Ovary (tissue), 7 donors: ENCODE measurements at regions not wholly inside any gene's neighbourhood (a gene's known extent, or its start where the extent isn't known, plus 50 kb on each side); places are given as distances from the start of the nearest gene placed in this dataset.

Source experiments
- DNase-seq, 5 donors: peaks; one replicate each; pipeline ENCODE4 v3.0.0-alpha.2; 2019 to 2020
- H3K27ac ChIP-seq, 2 donors: fragments of 200-600 bp; one replicate each; pipeline versions ENCODE4 v1.5.1 to v1.8.0; 2019 to 2022
- H3K27me3 ChIP-seq: fragments of 200-600 bp; one replicate; pipeline ENCODE4 v1.8.0; 2022
- H3K36me3 ChIP-seq: fragments of 200-600 bp; sonication (generic); one replicate; pipeline ENCODE4 v1.5.1; 2019
- H3K4me1 ChIP-seq: one replicate; pipeline ENCODE4 v1.8.1; 2013; ENCODE audit warnings: mild to moderate bottlenecking, moderate library complexity; ENCODE audit not compliant: insufficient read depth
- H3K4me3 ChIP-seq: fragments of 200-600 bp; sonication (generic); one replicate; pipeline ENCODE4 v1.5.1; 2017
- H3K9me3 ChIP-seq, 2 donors: fragments of 200-600 bp in 1 of 2; sonication (generic) in 1 of 2; one replicate each; pipeline versions ENCODE4 v1.5.1 to v1.8.1; 2013 to 2019; ENCODE audit warnings: mild to moderate bottlenecking in 1 of 2, moderate library complexity in 1 of 2
- EP300 ChIP-seq: sonication (generic); formaldehyde crosslinking; IDR thresholded peaks from one replicate; pipeline ENCODE4 v1.6.1; 2017; ENCODE audit warnings: antibody characterized with exemption
- POLR2A ChIP-seq: fragments of 450-650 bp; IDR thresholded peaks from one replicate; pipeline ENCODE4 v1.6.1; 2017; ENCODE audit warnings: antibody characterized with exemption, mild to moderate bottlenecking, moderate library complexity
- WGBS, 3 donors: extraction: QIAGEN DNeasy Blood & Tissue Kit in 1 of 3; methylation state at CpG; one replicate each; pipeline versions ENCODE4 v1.1.5 to v1.1.7; 2013 to 2017; 5-methylcytosine and 5-hydroxymethylcytosine counted together
- intact Hi-C, 4 donors: fragments of 100-400 bp; cut with DNase I; formaldehyde crosslinking; loops; one replicate each; pipeline versions ENCODE4 v1.11.0 to v1.15.1; 2022 to 2023
- TF ChIP-seq, protein P1 (sequence below), 3 donors: fragments of 450-650 bp in 2 of 3; fragments of 200-600 bp in 1 of 3; IDR thresholded peaks; one replicate each; pipeline versions ENCODE4 v1.5.1 to v1.8.0; 2016 to 2022; ENCODE audit warnings: antibody characterized with exemption in 3 of 3, mild to moderate bottlenecking in 1 of 3
- donor health status: DM: no; HTN: no; CAD: no; lungs with moderate emphysema.
- donor health status: DM: no; HTN: no; CAD: no.
- donor health status: Bipolar disorder and iron deficiency.
- donor health status: DM: no; HTN: no; CAD: no.
- donor health status: DM: yes; HTN: yes; CAD: no.

DNA sequence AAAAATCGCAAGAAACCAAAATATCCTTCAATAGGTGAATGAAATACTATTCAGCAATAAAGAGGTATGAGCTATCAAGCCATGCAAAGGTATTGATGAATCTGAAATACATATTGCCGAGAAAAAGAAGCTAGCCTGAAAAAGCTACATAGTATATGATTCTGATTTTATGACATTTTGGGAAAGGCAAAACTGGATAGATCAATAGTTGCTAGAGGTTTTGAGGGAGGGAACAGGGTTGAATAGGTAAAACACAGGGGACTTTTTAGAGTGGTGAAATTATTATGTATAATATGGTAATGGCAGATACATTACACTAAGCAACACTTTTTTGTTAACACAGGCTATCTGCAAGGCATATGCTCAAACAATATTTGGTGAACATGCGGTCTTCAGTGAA lies 327.6 kb upstream of the ADAMTSL1 start:
- intact Hi-C loops: no loop called here
- no peaks in the 10 kb centered on the region for H3K36me3 ChIP-seq
- no peak for TF ChIP-seq EP300
- TF ChIP-seq, protein P1, sequence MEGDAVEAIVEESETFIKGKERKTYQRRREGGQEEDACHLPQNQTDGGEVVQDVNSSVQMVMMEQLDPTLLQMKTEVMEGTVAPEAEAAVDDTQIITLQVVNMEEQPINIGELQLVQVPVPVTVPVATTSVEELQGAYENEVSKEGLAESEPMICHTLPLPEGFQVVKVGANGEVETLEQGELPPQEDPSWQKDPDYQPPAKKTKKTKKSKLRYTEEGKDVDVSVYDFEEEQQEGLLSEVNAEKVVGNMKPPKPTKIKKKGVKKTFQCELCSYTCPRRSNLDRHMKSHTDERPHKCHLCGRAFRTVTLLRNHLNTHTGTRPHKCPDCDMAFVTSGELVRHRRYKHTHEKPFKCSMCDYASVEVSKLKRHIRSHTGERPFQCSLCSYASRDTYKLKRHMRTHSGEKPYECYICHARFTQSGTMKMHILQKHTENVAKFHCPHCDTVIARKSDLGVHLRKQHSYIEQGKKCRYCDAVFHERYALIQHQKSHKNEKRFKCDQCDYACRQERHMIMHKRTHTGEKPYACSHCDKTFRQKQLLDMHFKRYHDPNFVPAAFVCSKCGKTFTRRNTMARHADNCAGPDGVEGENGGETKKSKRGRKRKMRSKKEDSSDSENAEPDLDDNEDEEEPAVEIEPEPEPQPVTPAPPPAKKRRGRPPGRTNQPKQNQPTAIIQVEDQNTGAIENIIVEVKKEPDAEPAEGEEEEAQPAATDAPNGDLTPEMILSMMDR (IDR thresholded peaks at IDR 0.05): no peak
- TF ChIP-seq POLR2A: no peak
- H3K4me1 ChIP-seq: no peaks in the 10 kb centered on the region
- H3K9me3 ChIP-seq: no peaks in the 10 kb centered on the region
- no peak overlapping the region for H3K4me3 ChIP-seq
- WGBS, 3 donors: 92 to 94% (median 93%) methylated on average over 3 of the region's 3 CpGs
- no peak for DNase-seq
- no peaks in the 10 kb centered on the region for H3K27me3 ChIP-seq
- H3K27ac ChIP-seq: no peak overlapping the region

DNA sequence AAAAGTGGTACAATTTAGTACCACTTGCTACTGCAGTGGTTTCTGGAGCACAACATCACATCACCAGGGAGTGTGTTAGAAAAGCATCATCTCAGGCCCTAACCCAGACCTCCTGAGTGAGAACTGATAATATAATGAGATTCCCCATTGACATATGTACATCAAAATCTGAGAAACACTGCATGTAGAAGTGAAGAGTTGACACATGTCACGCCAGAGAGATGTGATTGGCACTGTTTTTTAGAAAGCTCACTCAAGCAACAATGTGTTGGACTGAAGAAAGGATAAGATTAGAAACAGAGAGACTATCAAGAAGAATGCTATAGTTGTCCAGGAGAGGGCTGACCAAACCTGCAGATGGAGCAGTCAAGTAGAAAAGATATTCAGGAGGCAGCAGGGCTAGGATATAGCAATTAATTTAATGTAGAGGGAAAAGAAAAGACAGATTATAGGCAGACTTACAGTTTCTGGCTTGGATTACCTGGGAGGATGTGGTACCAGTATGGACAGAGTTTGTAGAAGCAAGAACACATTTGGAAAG lies 324.4 kb upstream of the ADAMTSL1 start:
- no peaks in the 10 kb centered on the region for H3K4me1 ChIP-seq
- intact Hi-C loops: no loop called here
- whole genome bisulfite sequencing, 3 donors: 87 to 100% (median 88%) methylated on average over 1 of the region's 1 CpG
- TF ChIP-seq EP300 (no peak), POLR2A (no peak)
- TF ChIP-seq, protein P1 (IDR thresholded peaks at IDR 0.05): no peak
- H3K36me3 ChIP-seq: no peaks in the 10 kb centered on the region
- H3K4me3 ChIP-seq: no peak overlapping the region
- no peaks in the 10 kb centered on the region for H3K9me3 ChIP-seq
- no peaks in the 10 kb centered on the region for H3K27me3 ChIP-seq
- no peak for DNase-seq
- no peak overlapping the region for H3K27ac ChIP-seq

DNA sequence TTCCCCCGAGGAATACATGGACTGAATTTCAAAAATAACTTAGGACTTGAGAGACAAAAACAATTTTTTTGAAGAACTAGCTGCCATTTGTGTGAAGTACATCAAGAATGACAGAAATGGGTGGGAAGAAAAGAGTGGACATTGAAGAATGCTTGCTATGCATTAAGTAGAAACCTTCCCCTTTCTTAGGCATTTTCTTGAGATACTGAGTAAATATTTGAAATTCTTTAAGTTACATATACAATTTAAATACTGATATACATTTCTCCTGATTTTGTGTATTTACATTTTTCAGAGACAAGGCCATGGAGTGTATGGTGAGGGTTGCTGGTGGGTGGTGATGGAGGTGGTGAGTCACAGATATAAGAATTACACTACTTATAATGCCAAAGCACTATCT lies 319.3 kb upstream of the ADAMTSL1 start:
- H3K27me3 ChIP-seq: no peaks in the 10 kb centered on the region
- TF ChIP-seq POLR2A (no peak), EP300 (no peak)
- TF ChIP-seq, protein P1 (IDR thresholded peaks at IDR 0.05): no peak
- H3K4me1 ChIP-seq: no peaks in the 10 kb centered on the region
- 55 to 71% (median 58%) methylated on average over 1 of the region's 1 CpG for WGBS, 3 donors
- H3K36me3 ChIP-seq: no peaks in the 10 kb centered on the region
- H3K4me3 ChIP-seq: no peak overlapping the region
- H3K9me3 ChIP-seq: no peaks in the 10 kb centered on the region
- DNase-seq: no peak
- intact Hi-C loops: no loop called here
- H3K27ac ChIP-seq: no peak overlapping the region

DNA sequence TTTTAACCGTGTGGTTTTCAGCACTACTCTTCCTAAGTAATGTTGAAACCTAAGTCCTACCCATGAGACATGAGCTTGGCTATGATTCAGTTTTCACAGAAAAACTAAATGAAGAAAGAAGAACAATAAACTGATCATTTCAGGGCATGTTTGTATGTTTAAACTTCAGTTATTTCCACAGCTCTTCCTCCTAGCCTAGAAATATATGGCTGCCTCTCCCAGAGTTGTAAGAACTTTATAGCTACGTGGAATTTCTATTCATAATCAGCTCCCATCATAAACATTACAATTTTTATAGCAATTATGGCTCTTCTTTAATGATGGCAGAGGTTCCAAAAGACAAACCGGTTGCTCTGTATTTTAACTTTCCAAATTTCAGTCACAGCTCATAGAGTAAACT lies 314.7 kb upstream of the ADAMTSL1 start:
- Histone ChIP-seq H3K4me1 (no peaks in the 10 kb centered on the region), H3K27ac (no peak overlapping the region), H3K27me3 (no peaks in the 10 kb centered on the region), H3K9me3 (no peaks in the 10 kb centered on the region), H3K4me3 (no peak overlapping the region), H3K36me3 (no peaks in the 10 kb centered on the region)
- 49 to 62% (median 58%) methylated on average over 3 of the region's 3 CpGs for WGBS, 3 donors
- intact Hi-C loops: no loop called here
- DNase-seq: no peak
- TF ChIP-seq, protein P1 (IDR thresholded peaks at IDR 0.05): no peak
- TF ChIP-seq EP300 (no peak), POLR2A (no peak)
